ENCODE measurements at regions not wholly inside any gene's neighbourhood (a gene's known extent, or its start where the extent isn't known, plus 50 kb on each side); places are given as distances from the start of the nearest gene placed in this dataset.

- Histone ChIP-seq H3K4me2 (ENCODE audit: insufficient read depth, low read length) (no peak overlapping the region), H3K79me2 (ENCODE audit: control insufficient read depth, insufficient read depth, low read length) (no peaks in the 10 kb centered on the region), H4K20me1 (replicated peaks; ENCODE audit: control insufficient read depth, insufficient read depth, low read length) (no peaks in the 10 kb centered on the region), H3K27ac (ENCODE audit: extremely low read depth, low read depth, low read length) (no peak overlapping the region), H3K27me3 (ENCODE audit: control insufficient read depth in 2 of 2, insufficient read depth in 2 of 2, low read length in 2 of 2) (no peaks in the 10 kb centered on the region), H3K9ac (ENCODE audit: insufficient read depth in 1 of 2, low read depth in 2 of 2, low read length in 2 of 2) (no peak overlapping the region), H3K9me3 (replicated peaks; ENCODE audit: control insufficient read depth, insufficient read depth, low read depth, low read length) (no peaks in the 10 kb centered on the region), H3K36me3 (ENCODE audit: control insufficient read depth, insufficient read depth, low read length) (no peaks in the 10 kb centered on the region), H3K4me3 (no peak overlapping the region), H3K9me1 (ENCODE audit: control insufficient read depth, insufficient read depth, low read length) (no peaks in the 10 kb centered on the region), H2AFZ (ENCODE audit: low read depth, low read length) (no peak overlapping the region), H3K4me1 (replicated peaks in 1 of 2; ENCODE audit: control insufficient read depth in 2 of 2, insufficient read depth in 2 of 2, low read length in 2 of 2) (no peaks in the 10 kb centered on the region)
- in situ Hi-C loops (cut with MboI) (no loop called here), intact Hi-C loops (cut with micrococcal nuclease) (no loop called here)
- 36% methylated on average over 2 of the region's 2 CpGs for WGBS (ENCODE audit: insufficient coverage, low coverage, missing lambda C conversion rate)
- BruUV-seq (replicated peaks), result no TSS peak
- ATAC-seq, result no peak
- no peak for FAIRE-seq
- TF ChIP-seq ARID1B (IDR thresholded peaks at IDR 0.05) (no peak), ZNF695 (CRISPR knock-in tag; IDR thresholded peaks at IDR 0.05) (no peak), SPI1 (IDR thresholded peaks at IDR 0.05; ENCODE audit: borderline replicate concordance, low read depth, low read length) (no peak), DPF2 (IDR thresholded peaks at IDR 0.05) (no peak), CBX8 (IDR thresholded peaks at IDR 0.05; ENCODE audit: borderline replicate concordance, extremely low read depth, low read depth, low read length, poor library complexity, severe bottlenecking) (no peak), MTA1 (IDR thresholded peaks at IDR 0.05; ENCODE audit: borderline replicate concordance) (no peak), HNRNPUL1 (IDR thresholded peaks at IDR 0.05; ENCODE audit: low read length) (no peak), SFPQ (IDR thresholded peaks at IDR 0.05; ENCODE audit: low read depth, low read length) (no peak), ETV5 (CRISPR knock-in tag; IDR thresholded peaks at IDR 0.05; ENCODE audit: low read depth) (no peak), MTA3 (IDR thresholded peaks at IDR 0.05; ENCODE audit: borderline replicate concordance) (no peak), NFATC3 (IDR thresholded peaks at IDR 0.05) (no peak), TRIM28 (IDR thresholded peaks at IDR 0.05) (no peak)
- TF ChIP-seq, protein P1, sequence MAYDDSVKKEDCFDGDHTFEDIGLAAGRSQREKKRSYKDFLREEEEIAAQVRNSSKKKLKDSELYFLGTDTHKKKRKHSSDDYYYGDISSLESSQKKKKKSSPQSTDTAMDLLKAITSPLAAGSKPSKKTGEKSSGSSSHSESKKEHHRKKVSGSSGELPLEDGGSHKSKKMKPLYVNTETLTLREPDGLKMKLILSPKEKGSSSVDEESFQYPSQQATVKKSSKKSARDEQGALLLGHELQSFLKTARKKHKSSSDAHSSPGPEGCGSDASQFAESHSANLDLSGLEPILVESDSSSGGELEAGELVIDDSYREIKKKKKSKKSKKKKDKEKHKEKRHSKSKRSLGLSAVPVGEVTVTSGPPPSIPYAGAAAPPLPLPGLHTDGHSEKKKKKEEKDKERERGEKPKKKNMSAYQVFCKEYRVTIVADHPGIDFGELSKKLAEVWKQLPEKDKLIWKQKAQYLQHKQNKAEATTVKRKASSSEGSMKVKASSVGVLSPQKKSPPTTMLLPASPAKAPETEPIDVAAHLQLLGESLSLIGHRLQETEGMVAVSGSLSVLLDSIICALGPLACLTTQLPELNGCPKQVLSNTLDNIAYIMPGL (CRISPR knock-in tag; IDR thresholded peaks at IDR 0.05), result no peak
- ChIA-PET CTCF (ENCODE audit: low intra/inter-chr PET ratio) (no interaction called here), POLR2A (no interaction called here)
- no peak for DNase-seq (ENCODE audit: extremely low read depth in 1 of 4, low spot score in 3 of 4)
These were observed 430.5 kb upstream of the PMFBP1 start for GRCh38 chr16:72602499-72602898.

All from K562 (cell line).